Right cardiac atrium (tissue), 5 donors: ENCODE measurements at regions not wholly inside any gene's neighbourhood (a gene's known extent, or its start where the extent isn't known, plus 50 kb on each side); places are given as distances from the start of the nearest gene placed in this dataset.

Source experiments
- ATAC-seq, 2 donors: fragments of 200-7000 bp; cut with Tn5 transposase; one replicate each; pipeline versions ENCODE4 v1.8.0 to v1.9.1; 2020; ENCODE audit warnings: moderate library complexity in 2 of 2, mild to moderate bottlenecking in 1 of 2
- DNase-seq, 3 donors: peaks; one replicate each; pipeline ENCODE4 v3.0.0-alpha.2; 2020
- H3K27ac ChIP-seq: one replicate; pipeline ENCODE4 v1.5.1; 2013; ENCODE audit warnings: mild to moderate bottlenecking, low read length, control low read depth, moderate library complexity
- H3K27me3 ChIP-seq: one replicate; pipeline ENCODE4 v1.6.1; 2013; ENCODE audit not compliant: control insufficient read depth, insufficient read depth
- H3K4me1 ChIP-seq: one replicate; pipeline ENCODE4 v1.6.1; 2013; ENCODE audit warnings: low read length; ENCODE audit not compliant: control insufficient read depth, insufficient read depth
- H3K4me3 ChIP-seq: one replicate; pipeline ENCODE4 v1.5.1; 2013; ENCODE audit warnings: low read length, control low read depth
- H3K9me3 ChIP-seq: one replicate; pipeline ENCODE4 v1.6.1; 2013; ENCODE audit warnings: low read length; ENCODE audit not compliant: control insufficient read depth
- WGBS: extraction: QIAGEN DNeasy Blood & Tissue Kit; methylation state at CpG from one replicate; pipeline ENCODE4 v1.1.7; 2013; 5-methylcytosine and 5-hydroxymethylcytosine counted together
- intact Hi-C, 4 donors: fragments of 100-400 bp; cut with DNase I; formaldehyde crosslinking; loops; one replicate each; pipeline versions ENCODE4 v1.11.0 to v1.14.0; 2022 to 2023
- donor health status: healthy with polysubstance abuse.
- donor health status: DM: no; HTN: yes; CAD: no.
- donor health status: DM: no; HTN: no; CAD: no.
- donor health status: DM: no; HTN: yes; CAD: no; lungs with severe emphysema.
- donor health status: DM: yes; HTN: yes; CAD: no.

DNA sequence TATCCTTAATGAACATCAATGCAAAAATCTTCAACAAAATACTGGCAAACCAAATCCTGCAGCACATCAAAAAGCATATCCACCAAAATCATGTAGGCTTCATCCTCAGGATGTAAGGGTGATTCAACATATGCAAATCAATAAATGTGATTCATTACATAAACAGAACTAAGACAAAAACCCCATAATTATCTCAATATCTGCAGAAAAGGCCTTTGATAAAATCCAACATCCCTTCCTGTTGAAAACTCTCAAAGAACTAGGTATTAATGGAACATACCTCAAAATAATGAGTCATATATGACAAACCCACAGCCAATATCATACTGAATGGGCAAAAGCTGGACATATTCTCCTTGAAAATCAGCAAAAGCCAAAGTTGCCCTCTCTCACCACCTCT is 54.6 kb upstream of the DEPDC1 start:
- H3K27me3 ChIP-seq: no peaks in the 10 kb centered on the region
- ATAC-seq (no peak), DNase-seq (no peak)
- intact Hi-C loops: no loop called here
- no peaks in the 10 kb centered on the region for H3K9me3 ChIP-seq
- H3K27ac ChIP-seq: no peak overlapping the region
- H3K4me3 ChIP-seq: no peak overlapping the region
- H3K4me1 ChIP-seq: no peaks in the 10 kb centered on the region

GRCh38 chr1:68558321-68559026 is 61.6 kb upstream of the DEPDC1 start:
- no peaks in the 10 kb centered on the region for H3K27me3 ChIP-seq
- ATAC-seq (no peak), DNase-seq (no peak)
- H3K4me3 ChIP-seq: no peak overlapping the region
- WGBS: 38% methylated on average over 4 of the region's 4 CpGs
- no peaks in the 10 kb centered on the region for H3K9me3 ChIP-seq
- no peak overlapping the region for H3K27ac ChIP-seq
- intact Hi-C loops: no loop called here
- H3K4me1 ChIP-seq: no peaks in the 10 kb centered on the region

GRCh38 chr1:68565923-68566322 is 69.0 kb upstream of the DEPDC1 start:
- Histone ChIP-seq H3K27ac (no peak overlapping the region), H3K4me1 (no peaks in the 10 kb centered on the region), H3K27me3 (no peaks in the 10 kb centered on the region), H3K4me3 (no peak overlapping the region), H3K9me3 (no peaks in the 10 kb centered on the region)
- DNase-seq: no peak
- no peak for ATAC-seq
- WGBS: 47% methylated on average over 4 of the region's 4 CpGs
- intact Hi-C loops: no loop called here

- 24% methylated on average over 3 of the region's 3 CpGs for WGBS
- ATAC-seq (no peak), DNase-seq (no peak)
- peaks cover 2% of the 10 kb centered on the region for H3K4me1 ChIP-seq
- H3K27ac ChIP-seq: no peak overlapping the region
- no peak overlapping the region for H3K4me3 ChIP-seq
- no peaks in the 10 kb centered on the region for H3K27me3 ChIP-seq
- intact Hi-C loops: loop anchor here in 1 of 4 donors (10.0 kb wide), 1 partner anchor 96 kb away; no protein-coding TSS in a partner anchor
- no peaks in the 10 kb centered on the region for H3K9me3 ChIP-seq
Measured at GRCh38 chr1:68570871-68571270, 74.0 kb upstream of the DEPDC1 start.

DNA sequence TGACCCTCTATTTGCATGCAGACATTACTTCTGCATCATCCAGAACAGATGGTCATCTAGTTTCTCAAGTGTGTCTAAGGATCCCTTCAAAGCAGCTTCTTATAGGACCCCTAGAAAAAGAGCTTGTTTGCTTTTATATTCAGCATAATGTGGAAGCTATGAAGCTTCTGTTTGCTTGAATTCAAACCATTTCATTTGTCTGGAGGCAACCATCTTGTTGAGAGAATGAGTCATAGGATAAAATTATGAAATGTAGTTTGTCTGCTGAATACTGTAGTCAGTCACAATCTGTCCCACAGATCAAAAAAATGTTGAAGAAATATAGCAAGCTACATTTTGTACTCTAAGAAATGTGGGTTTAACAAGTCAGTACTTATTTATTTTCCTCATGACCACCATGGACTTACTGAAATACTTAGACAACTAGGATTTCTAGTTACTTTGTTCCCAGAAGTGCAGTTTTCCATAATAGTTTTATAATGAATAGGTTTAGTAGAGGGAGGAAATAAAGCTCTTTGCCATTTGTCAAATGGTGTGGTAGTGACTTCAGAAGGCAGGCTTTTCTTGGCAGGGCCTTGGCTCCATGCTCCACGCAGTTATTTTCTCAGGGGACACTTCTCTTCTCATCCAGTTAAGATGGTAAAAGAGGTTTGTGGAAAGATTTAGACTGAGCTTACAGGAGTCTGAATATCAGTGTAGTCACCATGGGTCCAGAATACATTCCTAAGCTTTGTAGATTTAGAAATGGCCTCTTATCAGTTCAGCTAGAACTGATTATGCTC is 74.8 kb upstream of the DEPDC1 start:
- Histone ChIP-seq H3K27me3 (no peaks in the 10 kb centered on the region), H3K9me3 (no peaks in the 10 kb centered on the region), H3K27ac (no peak overlapping the region), H3K4me3 (no peak overlapping the region), H3K4me1 (peaks cover 2% of the 10 kb centered on the region)
- WGBS: 38% methylated on average over 1 of the region's 1 CpG
- peak in 1 of 2 donors; percentile 26 for ATAC-seq
- DNase-seq: no peak
- intact Hi-C loops: loop anchor here in 1 of 4 donors (10.0 kb wide), 1 partner anchor 97 kb away; no protein-coding TSS in a partner anchor

GRCh38 chr1:68585351-68585750 is 88.5 kb upstream of the DEPDC1 start:
- DNase-seq (no peak), ATAC-seq (no peak)
- no peaks in the 10 kb centered on the region for H3K9me3 ChIP-seq
- H3K27ac ChIP-seq: no peak overlapping the region
- 49% methylated on average over 2 of the region's 2 CpGs for WGBS
- no peaks in the 10 kb centered on the region for H3K4me1 ChIP-seq
- intact Hi-C loops: no loop called here
- H3K27me3 ChIP-seq: no peaks in the 10 kb centered on the region
- no peak overlapping the region for H3K4me3 ChIP-seq

GRCh38 chr1:68586766-68587165 is 89.9 kb upstream of the DEPDC1 start:
- no peak for ATAC-seq
- intact Hi-C loops: no loop called here

GRCh38 chr1:68588304-68588703 is 91.4 kb upstream of the DEPDC1 start:
- H3K27ac ChIP-seq: no peak overlapping the region
- WGBS: 60% methylated on average over 3 of the region's 3 CpGs
- ATAC-seq (no peak), DNase-seq (no peak)
- H3K27me3 ChIP-seq: no peaks in the 10 kb centered on the region
- H3K9me3 ChIP-seq: no peaks in the 10 kb centered on the region
- no peak overlapping the region for H3K4me3 ChIP-seq
- intact Hi-C loops: no loop called here
- H3K4me1 ChIP-seq: no peaks in the 10 kb centered on the region

More at GRCh38 chr1:68586766-68587165, 89.9 kb upstream of the DEPDC1 start:
- no peak overlapping the region for H3K4me3 ChIP-seq
- no peak overlapping the region for H3K27ac ChIP-seq
- H3K4me1 ChIP-seq: no peaks in the 10 kb centered on the region
- H3K9me3 ChIP-seq: no peaks in the 10 kb centered on the region
- no peak for DNase-seq
- no peaks in the 10 kb centered on the region for H3K27me3 ChIP-seq

DNA sequence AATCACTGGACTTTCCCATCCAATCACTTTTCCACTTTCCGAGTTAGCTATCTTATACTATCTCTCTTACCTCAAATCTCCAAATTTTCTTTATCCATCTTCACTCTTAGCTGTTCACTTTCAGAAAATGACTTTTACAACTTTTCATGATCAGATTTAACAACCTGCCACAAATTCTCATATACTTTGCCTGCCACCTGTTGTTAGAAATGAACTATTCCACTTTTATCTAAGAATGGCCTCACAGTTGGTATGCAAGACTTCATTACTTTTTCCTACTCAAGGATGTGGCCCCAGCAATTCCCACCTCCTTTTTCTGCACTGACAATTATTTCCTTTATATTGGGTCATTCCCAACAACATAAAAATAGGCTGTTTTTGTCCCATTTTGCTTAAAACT is 93.6 kb upstream of the DEPDC1 start:
- Histone ChIP-seq H3K4me3 (no peak overlapping the region), H3K27me3 (no peaks in the 10 kb centered on the region), H3K9me3 (no peaks in the 10 kb centered on the region), H3K27ac (no peak overlapping the region), H3K4me1 (no peaks in the 10 kb centered on the region)
- WGBS: 81% methylated on average over 1 of the region's 1 CpG
- no peak for ATAC-seq
- no peak for DNase-seq
- intact Hi-C loops: no loop called here

DNA sequence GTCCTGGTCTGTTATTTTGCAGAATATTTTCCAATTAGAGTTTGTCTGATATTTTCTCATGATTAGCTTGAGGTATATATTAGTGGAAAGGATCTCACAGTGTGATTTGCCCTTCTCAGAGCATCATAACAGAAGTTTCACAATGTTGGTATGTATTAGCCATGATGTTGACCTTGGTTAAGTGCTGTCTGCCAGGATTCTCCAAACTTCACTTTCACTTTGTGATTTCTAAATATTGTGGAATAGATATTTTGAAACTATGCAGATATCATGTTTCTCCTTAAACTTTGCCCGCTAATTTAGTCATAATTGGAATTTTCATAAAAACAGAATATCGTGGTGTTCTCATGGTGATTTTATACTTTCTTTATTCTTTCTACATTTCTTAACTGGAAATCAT is 98.0 kb upstream of the DEPDC1 start:
- no peak overlapping the region for H3K27ac ChIP-seq

GRCh38 chr1:68600049-68600661 is 103.3 kb upstream of the DEPDC1 start:
- intact Hi-C loops: no loop called here
- whole genome bisulfite sequencing: 57% methylated on average over 5 of the region's 5 CpGs
- no peak for ATAC-seq

More for the DNA sequence above, 98.0 kb upstream of the DEPDC1 start:
- H3K9me3 ChIP-seq: no peaks in the 10 kb centered on the region
- no peaks in the 10 kb centered on the region for H3K27me3 ChIP-seq
- no peak overlapping the region for H3K4me3 ChIP-seq
- 94% methylated on average over 2 of the region's 2 CpGs for WGBS
- H3K4me1 ChIP-seq: no peaks in the 10 kb centered on the region
- intact Hi-C loops: no loop called here
- DNase-seq (no peak), ATAC-seq (no peak)

More at GRCh38 chr1:68600049-68600661, 103.3 kb upstream of the DEPDC1 start:
- Histone ChIP-seq H3K4me3 (no peak overlapping the region), H3K27me3 (no peaks in the 10 kb centered on the region), H3K4me1 (no peaks in the 10 kb centered on the region), H3K27ac (no peak overlapping the region), H3K9me3 (no peaks in the 10 kb centered on the region)
- no peak for DNase-seq
